ENCODE measurements at regions not wholly inside any gene's neighbourhood (a gene's known extent, or its start where the extent isn't known, plus 50 kb on each side); places are given as distances from the start of the nearest gene placed in this dataset.

DNA sequence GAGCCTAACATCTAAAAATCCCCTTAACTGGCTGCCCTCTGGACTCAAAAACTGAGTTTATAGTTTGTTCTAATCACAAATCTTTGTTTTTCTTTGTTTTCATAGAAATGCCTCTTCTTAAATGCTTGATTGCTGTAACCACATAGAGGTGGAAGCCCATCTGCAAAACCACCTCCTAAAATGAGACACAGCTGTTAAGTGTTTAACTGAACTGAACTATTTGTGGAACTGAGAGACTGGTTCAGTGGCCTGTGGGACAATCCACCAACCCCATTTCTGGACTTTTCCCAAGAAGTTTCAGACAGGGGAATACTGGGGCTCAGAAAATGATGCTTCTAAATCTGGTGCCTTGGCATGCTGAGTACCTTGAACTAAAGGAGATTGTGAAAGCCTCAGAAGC is 50.9 kb upstream of the TM9SF2 start:
- Histone ChIP-seq H3K9me2 (replicated peaks; ENCODE audit: control insufficient read depth, low read length) (no peaks in the 10 kb centered on the region), H3F3A (ENCODE audit: control insufficient read depth, insufficient read depth) (no peaks in the 10 kb centered on the region), H3K4me3 (ENCODE audit: low read length) (no peak overlapping the region)

More for the DNA sequence above, 50.9 kb upstream of the TM9SF2 start:
- H3K27ac ChIP-seq (ENCODE audit: low read depth, low read length): no peak overlapping the region
- H3K36me3 ChIP-seq (ENCODE audit: control insufficient read depth, low read length): no peaks in the 10 kb centered on the region
- TF ChIP-seq CTCF (IDR thresholded peaks at IDR 0.05; ENCODE audit: low read depth, low read length, poor library complexity, severe bottlenecking): no peak
- TF ChIP-seq EZH2phosphoT487 (IDR thresholded peaks at IDR 0.05; ENCODE audit: borderline replicate concordance, low read length): no peak
- H3K27me3 ChIP-seq (ENCODE audit: control insufficient read depth, low read length): peaks cover 32% of the 10 kb centered on the region
- no peaks in the 10 kb centered on the region for H3K4me1 ChIP-seq (ENCODE audit: control insufficient read depth, low read length)
- H4K20me1 ChIP-seq (ENCODE audit: control insufficient read depth, insufficient read depth, low read depth, low read length): no peaks in the 10 kb centered on the region
- H3K4me2 ChIP-seq (ENCODE audit: low read length): no peak overlapping the region
- H3K9me3 ChIP-seq (ENCODE audit: control insufficient read depth, insufficient read depth, low read length): no peaks in the 10 kb centered on the region
- H3K79me2 ChIP-seq (ENCODE audit: control insufficient read depth, low read length): no peaks in the 10 kb centered on the region
